ENCODE measurements at regions not wholly inside any gene's neighbourhood (a gene's known extent, or its start where the extent isn't known, plus 50 kb on each side); places are given as distances from the start of the nearest gene placed in this dataset.

GRCh38 chr10:10618139-10618538 lies 399.5 kb upstream of the CELF2 start:
- Histone ChIP-seq H3K27me3 (ENCODE audit: control insufficient read depth, insufficient read depth, low read length) (no peaks in the 10 kb centered on the region), H3K4me3 (ENCODE audit: low read depth, low read length) (no peak overlapping the region), H3K36me3 (ENCODE audit: control insufficient read depth, insufficient read depth, low read length) (no peaks in the 10 kb centered on the region)
- DNase-seq (ENCODE audit: low read depth): no peak
- TF ChIP-seq CTCF (IDR thresholded peaks at IDR 0.05; ENCODE audit: insufficient read depth, low read length, poor library complexity, severe bottlenecking): no peak

- no peak for TF ChIP-seq CTCF (IDR thresholded peaks at IDR 0.05; ENCODE audit: insufficient read depth, low read length, poor library complexity, severe bottlenecking)
- Histone ChIP-seq H3K36me3 (ENCODE audit: control insufficient read depth, insufficient read depth, low read length) (no peaks in the 10 kb centered on the region), H3K27me3 (ENCODE audit: control insufficient read depth, insufficient read depth, low read length) (no peaks in the 10 kb centered on the region), H3K4me3 (ENCODE audit: low read depth, low read length) (no peak overlapping the region)
- no peak for DNase-seq (ENCODE audit: low read depth)
These were observed 393.6 kb upstream of the CELF2 start for GRCh38 chr10:10623958-10624566.

- Histone ChIP-seq H3K36me3 (ENCODE audit: control insufficient read depth, insufficient read depth, low read length) (no peaks in the 10 kb centered on the region), H3K27me3 (ENCODE audit: control insufficient read depth, insufficient read depth, low read length) (no peaks in the 10 kb centered on the region), H3K4me3 (ENCODE audit: low read depth, low read length) (no peak overlapping the region)
- no peak for DNase-seq (ENCODE audit: low read depth)
- no peak for TF ChIP-seq CTCF (IDR thresholded peaks at IDR 0.05; ENCODE audit: insufficient read depth, low read length, poor library complexity, severe bottlenecking)
These were observed 393.1 kb upstream of the CELF2 start for GRCh38 chr10:10624567-10624962.

GRCh38 chr10:10625491-10625890 lies 392.2 kb upstream of the CELF2 start:
- no peak for DNase-seq (ENCODE audit: low read depth)

GRCh38 chr10:10626734-10627133 lies 390.9 kb upstream of the CELF2 start:
- no peak for DNase-seq (ENCODE audit: low read depth)
- no peaks in the 10 kb centered on the region for H3K27me3 ChIP-seq (ENCODE audit: control insufficient read depth, insufficient read depth, low read length)
- H3K4me3 ChIP-seq (ENCODE audit: low read depth, low read length): no peak overlapping the region
- no peak for TF ChIP-seq CTCF (IDR thresholded peaks at IDR 0.05; ENCODE audit: insufficient read depth, low read length, poor library complexity, severe bottlenecking)
- H3K36me3 ChIP-seq (ENCODE audit: control insufficient read depth, insufficient read depth, low read length): no peaks in the 10 kb centered on the region

More at GRCh38 chr10:10625491-10625890, 392.2 kb upstream of the CELF2 start:
- TF ChIP-seq CTCF (IDR thresholded peaks at IDR 0.05; ENCODE audit: insufficient read depth, low read length, poor library complexity, severe bottlenecking): no peak
- Histone ChIP-seq H3K4me3 (ENCODE audit: low read depth, low read length) (no peak overlapping the region), H3K27me3 (ENCODE audit: control insufficient read depth, insufficient read depth, low read length) (no peaks in the 10 kb centered on the region), H3K36me3 (ENCODE audit: control insufficient read depth, insufficient read depth, low read length) (no peaks in the 10 kb centered on the region)

GRCh38 chr10:10627414-10627813 lies 390.3 kb upstream of the CELF2 start:
- DNase-seq (ENCODE audit: low read depth): no peak
- Histone ChIP-seq H3K4me3 (ENCODE audit: low read depth, low read length) (no peak overlapping the region), H3K36me3 (ENCODE audit: control insufficient read depth, insufficient read depth, low read length) (no peaks in the 10 kb centered on the region), H3K27me3 (ENCODE audit: control insufficient read depth, insufficient read depth, low read length) (no peaks in the 10 kb centered on the region)
- TF ChIP-seq CTCF (IDR thresholded peaks at IDR 0.05; ENCODE audit: insufficient read depth, low read length, poor library complexity, severe bottlenecking): no peak

All from kidney epithelial cell (primary cell).